ENCODE measurements at regions not wholly inside any gene's neighbourhood (a gene's known extent, or its start where the extent isn't known, plus 50 kb on each side); places are given as distances from the start of the nearest gene placed in this dataset.
"Not testable (repeated sequence)": the region's sequence is repeated elsewhere in the genome, so short reads cannot be mapped to it uniquely, and the experiment has no call there.

GRCh38 chr4:165548702-165549101 lies 169.9 kb downstream of the CPE start:
- TF ChIP-seq CTCF (conservative IDR thresholded peaks at IDR 0.05; ENCODE audit: low read depth, low read length): no peak
- DNase-seq (ENCODE audit: low read depth): no peak
- no peak overlapping the region for H3K4me3 ChIP-seq (ENCODE audit: low read depth, low read length)

GRCh38 chr4:165553221-165553810 lies 174.5 kb downstream of the CPE start:
- TF ChIP-seq CTCF (conservative IDR thresholded peaks at IDR 0.05; ENCODE audit: low read depth, low read length): no peak
- DNase-seq (ENCODE audit: low read depth): no peak
- no peak overlapping the region for H3K4me3 ChIP-seq (ENCODE audit: low read depth, low read length)

GRCh38 chr4:165555302-165555701 lies 176.5 kb downstream of the CPE start:
- DNase-seq (ENCODE audit: low read depth): no peak
- H3K4me3 ChIP-seq (ENCODE audit: low read depth, low read length): no peak overlapping the region
- TF ChIP-seq CTCF (conservative IDR thresholded peaks at IDR 0.05; ENCODE audit: low read depth, low read length): no peak

GRCh38 chr4:165556383-165556782 lies 177.6 kb downstream of the CPE start:
- DNase-seq (ENCODE audit: low read depth): no peak
- H3K4me3 ChIP-seq (ENCODE audit: low read depth, low read length): no peak overlapping the region
- TF ChIP-seq CTCF (conservative IDR thresholded peaks at IDR 0.05; ENCODE audit: low read depth, low read length): no peak

GRCh38 chr4:165560941-165561340 lies 182.1 kb downstream of the CPE start:
- H3K4me3 ChIP-seq (ENCODE audit: low read depth, low read length): no peak overlapping the region
- TF ChIP-seq CTCF (conservative IDR thresholded peaks at IDR 0.05; ENCODE audit: low read depth, low read length): no peak

GRCh38 chr4:165563851-165564250 lies 185.0 kb downstream of the CPE start:
- DNase-seq (ENCODE audit: low read depth): no peak
- no peak overlapping the region for H3K4me3 ChIP-seq (ENCODE audit: low read depth, low read length)
- no peak for TF ChIP-seq CTCF (conservative IDR thresholded peaks at IDR 0.05; ENCODE audit: low read depth, low read length)

More at GRCh38 chr4:165560941-165561340, 182.1 kb downstream of the CPE start:
- no peak for DNase-seq (ENCODE audit: low read depth)

- H3K4me3 ChIP-seq (ENCODE audit: low read depth, low read length): no peak overlapping the region
- TF ChIP-seq CTCF (conservative IDR thresholded peaks at IDR 0.05; ENCODE audit: low read depth, low read length): no peak
- DNase-seq (ENCODE audit: low read depth): no peak
Observed at GRCh38 chr4:165569031-165569430, 190.2 kb downstream of the CPE start.

- not testable (repeated sequence) for H3K4me3 ChIP-seq (ENCODE audit: low read depth, low read length)
Observed at GRCh38 chr4:165571476-165571875, 192.7 kb downstream of the CPE start.

More at GRCh38 chr4:165571476-165571875, 192.7 kb downstream of the CPE start:
- not testable (repeated sequence) for DNase-seq (ENCODE audit: low read depth)
